Astrocyte (in vitro differentiated cells and primary cell): ENCODE measurements at regions not wholly inside any gene's neighbourhood (a gene's known extent, or its start where the extent isn't known, plus 50 kb on each side); places are given as distances from the start of the nearest gene placed in this dataset.

Experiments used
- DNase-seq: peaks from one replicate; pipeline ENCODE4 v3.0.0-alpha.2; 2010; ENCODE audit warnings: low read depth
- FAIRE-seq: peaks from 2 replicates; lab custom pipeline; 2011; peaks lifted over from hg19 to GRCh38; lab: Jason Lieb, UNC
- H2AFZ ChIP-seq: 2 replicates; pipeline ENCODE4 v1.6.0; 2012; ENCODE audit warnings: low read depth, low read length, inconsistent platforms
- H3K27ac ChIP-seq: 2 replicates; pipeline ENCODE4 v1.5.1; 2011; ENCODE audit warnings: low read depth, low read length, inconsistent platforms
- H3K27me3 ChIP-seq: 2 replicates; pipeline ENCODE4 v1.6.0; 2011; ENCODE audit warnings: low read length, inconsistent platforms; ENCODE audit not compliant: insufficient read depth
- H3K36me3 ChIP-seq: 2 replicates; pipeline ENCODE4 v1.5.1; 2011; ENCODE audit warnings: low read length, inconsistent platforms; ENCODE audit not compliant: insufficient read depth
- H3K4me1 ChIP-seq: 2 replicates; pipeline ENCODE4 v1.5.1; 2011; ENCODE audit warnings: low read length, inconsistent platforms; ENCODE audit not compliant: insufficient read depth
- H3K4me2 ChIP-seq: 2 replicates; pipeline ENCODE4 v1.6.0; 2012; ENCODE audit warnings: low read length, inconsistent platforms
- H3K4me3 ChIP-seq: 2 replicates; pipeline ENCODE4 v1.5.1; 2011; ENCODE audit warnings: low read depth, mild to moderate bottlenecking, low read length, inconsistent platforms; ENCODE audit not compliant: insufficient read depth
- H3K79me2 ChIP-seq: 2 replicates; pipeline ENCODE4 v1.6.0; 2012; ENCODE audit warnings: mild to moderate bottlenecking, low read length, inconsistent platforms; ENCODE audit not compliant: insufficient read depth
- H3K9ac ChIP-seq: 2 replicates; pipeline ENCODE4 v1.6.0; 2012; ENCODE audit warnings: mild to moderate bottlenecking, low read length, inconsistent platforms
- H3K9me3 ChIP-seq: 2 replicates; pipeline ENCODE4 v1.5.1; 2012; ENCODE audit warnings: low read depth, mild to moderate bottlenecking, low read length, inconsistent platforms; ENCODE audit not compliant: insufficient read depth
- H4K20me1 ChIP-seq: 2 replicates; pipeline ENCODE4 v1.6.0; 2012; ENCODE audit warnings: low read length, inconsistent platforms; ENCODE audit not compliant: insufficient read depth
- H3K27ac Mint-ChIP-seq: one replicate; pipeline ENCODE4 v1.8.0; 2021; ENCODE audit warnings: mild to moderate bottlenecking, mixed read lengths; ENCODE audit not compliant: unreplicated experiment
- H3K27me3 Mint-ChIP-seq: one replicate; pipeline ENCODE4 v1.8.0; 2021; ENCODE audit warnings: low read depth, mixed read lengths; ENCODE audit not compliant: unreplicated experiment
- H3K36me3 Mint-ChIP-seq: one replicate; pipeline ENCODE4 v1.8.0; 2021; ENCODE audit warnings: low read depth, mixed read lengths; ENCODE audit not compliant: unreplicated experiment
- H3K4me1 Mint-ChIP-seq: one replicate; pipeline ENCODE4 v1.8.0; 2021; ENCODE audit warnings: low read depth, mixed read lengths; ENCODE audit not compliant: unreplicated experiment
- H3K4me3 Mint-ChIP-seq: one replicate; pipeline ENCODE4 v1.8.0; 2021; ENCODE audit warnings: mild to moderate bottlenecking, moderate library complexity, mixed read lengths; ENCODE audit not compliant: unreplicated experiment
- H3K9me3 Mint-ChIP-seq: one replicate; pipeline ENCODE4 v1.8.0; 2021; ENCODE audit warnings: mild to moderate bottlenecking, mixed read lengths; ENCODE audit not compliant: unreplicated experiment
- CTCF ChIP-seq: IDR thresholded peaks from 2 replicates; pipeline ENCODE4 v1.5.1; 2011; ENCODE audit warnings: low read depth, mild to moderate bottlenecking, inconsistent platforms, low read length, moderate library complexity; ENCODE audit not compliant: insufficient read depth
- EZH2 ChIP-seq: IDR thresholded peaks from 2 replicates; pipeline ENCODE4 v1.6.1; 2012; ENCODE audit warnings: mild to moderate bottlenecking, low read length, inconsistent platforms; ENCODE audit not compliant: insufficient read depth

- no peak overlapping the region for H3K4me3 Mint-ChIP-seq
- no peak for TF ChIP-seq EZH2
- TF ChIP-seq CTCF: no peak
These were observed 106.0 kb upstream of the LINGO1 start for GRCh38 chr15:77738441-77739302.

GRCh38 chr15:77738038-77738370, 105.3 kb upstream of the LINGO1 start:
- H3K9me3 Mint-ChIP-seq: no peaks in the 10 kb centered on the region
- H3K27me3 Mint-ChIP-seq: peaks cover 58% of the 10 kb centered on the region
- no peaks in the 10 kb centered on the region for H3K36me3 Mint-ChIP-seq
- DNase-seq: no peak
- Histone ChIP-seq H3K9ac (no peak overlapping the region), H3K36me3 (no peaks in the 10 kb centered on the region), H3K9me3 (no peaks in the 10 kb centered on the region), H4K20me1 (no peaks in the 10 kb centered on the region), H3K4me1 (no peaks in the 10 kb centered on the region), H3K4me3 (no peak overlapping the region), H3K27ac (no peak overlapping the region), H3K4me2 (no peak overlapping the region), H3K27me3 (peaks cover 30% of the 10 kb centered on the region), H2AFZ (no peak overlapping the region), H3K79me2 (no peaks in the 10 kb centered on the region)
- H3K4me3 Mint-ChIP-seq: no peak overlapping the region
- no peak for FAIRE-seq
- H3K4me1 Mint-ChIP-seq: no peaks in the 10 kb centered on the region
- TF ChIP-seq EZH2 (no peak), CTCF (no peak)
- H3K27ac Mint-ChIP-seq: no peak overlapping the region

More at GRCh38 chr15:77738441-77739302, 106.0 kb upstream of the LINGO1 start:
- Histone ChIP-seq H3K4me1 (no peaks in the 10 kb centered on the region), H3K9ac (no peak overlapping the region), H4K20me1 (no peaks in the 10 kb centered on the region), H3K4me3 (no peak overlapping the region), H3K27me3 (peaks cover 30% of the 10 kb centered on the region), H3K4me2 (no peak overlapping the region), H3K9me3 (no peaks in the 10 kb centered on the region), H3K27ac (no peak overlapping the region), H3K79me2 (no peaks in the 10 kb centered on the region), H3K36me3 (no peaks in the 10 kb centered on the region), H2AFZ (no peak overlapping the region)
- FAIRE-seq (no peak), DNase-seq (no peak)
- no peaks in the 10 kb centered on the region for H3K36me3 Mint-ChIP-seq
- peaks cover 59% of the 10 kb centered on the region for H3K27me3 Mint-ChIP-seq
- H3K4me1 Mint-ChIP-seq: no peaks in the 10 kb centered on the region
- H3K9me3 Mint-ChIP-seq: no peaks in the 10 kb centered on the region
- no peak overlapping the region for H3K27ac Mint-ChIP-seq
